ENCODE measurements at regions not wholly inside any gene's neighbourhood (a gene's known extent, or its start where the extent isn't known, plus 50 kb on each side); places are given as distances from the start of the nearest gene placed in this dataset.

DNA sequence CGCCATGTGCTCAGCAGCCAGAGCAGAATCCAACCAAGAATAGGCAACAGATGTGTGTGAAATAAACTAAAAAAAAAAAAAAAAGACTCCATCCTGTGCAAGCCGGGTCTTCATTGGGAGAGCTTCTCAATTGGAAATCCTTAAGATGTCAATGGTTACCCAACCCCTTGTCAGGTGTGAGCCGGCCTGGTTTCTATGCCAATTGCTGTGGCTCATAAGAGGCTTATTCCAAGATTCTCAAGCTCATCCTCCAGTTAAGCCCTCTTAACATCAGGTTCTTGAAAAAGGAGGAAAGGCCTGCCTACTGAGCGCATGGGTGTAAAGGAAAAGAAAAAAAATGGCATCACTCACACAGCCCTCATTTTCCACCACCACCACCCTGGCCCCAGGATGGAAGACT lies 1084.6 kb downstream of the UQCRFS1 start:
- TF ChIP-seq, protein P1, sequence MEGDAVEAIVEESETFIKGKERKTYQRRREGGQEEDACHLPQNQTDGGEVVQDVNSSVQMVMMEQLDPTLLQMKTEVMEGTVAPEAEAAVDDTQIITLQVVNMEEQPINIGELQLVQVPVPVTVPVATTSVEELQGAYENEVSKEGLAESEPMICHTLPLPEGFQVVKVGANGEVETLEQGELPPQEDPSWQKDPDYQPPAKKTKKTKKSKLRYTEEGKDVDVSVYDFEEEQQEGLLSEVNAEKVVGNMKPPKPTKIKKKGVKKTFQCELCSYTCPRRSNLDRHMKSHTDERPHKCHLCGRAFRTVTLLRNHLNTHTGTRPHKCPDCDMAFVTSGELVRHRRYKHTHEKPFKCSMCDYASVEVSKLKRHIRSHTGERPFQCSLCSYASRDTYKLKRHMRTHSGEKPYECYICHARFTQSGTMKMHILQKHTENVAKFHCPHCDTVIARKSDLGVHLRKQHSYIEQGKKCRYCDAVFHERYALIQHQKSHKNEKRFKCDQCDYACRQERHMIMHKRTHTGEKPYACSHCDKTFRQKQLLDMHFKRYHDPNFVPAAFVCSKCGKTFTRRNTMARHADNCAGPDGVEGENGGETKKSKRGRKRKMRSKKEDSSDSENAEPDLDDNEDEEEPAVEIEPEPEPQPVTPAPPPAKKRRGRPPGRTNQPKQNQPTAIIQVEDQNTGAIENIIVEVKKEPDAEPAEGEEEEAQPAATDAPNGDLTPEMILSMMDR (conservative IDR thresholded peaks at IDR 0.05 in 1 of 2, IDR thresholded peaks at IDR 0.05 in 1 of 2; ENCODE audit: extremely low read depth in 1 of 2, insufficient read depth in 1 of 2, low read depth in 1 of 2, low read length in 2 of 2) = no peak
- no peak for TF ChIP-seq EZH2 (IDR thresholded peaks at IDR 0.05; ENCODE audit: borderline replicate concordance, low read length)

All from mammary epithelial cell (primary cell).